Duodenal mucosa (tissue), 2 donors: ENCODE measurements at regions not wholly inside any gene's neighbourhood (a gene's known extent, or its start where the extent isn't known, plus 50 kb on each side); places are given as distances from the start of the nearest gene placed in this dataset.

ENCODE experiments used
- H3K27ac ChIP-seq: one replicate; pipeline ENCODE4 v1.7.0; 2013; ENCODE audit warnings: low read depth, low read length
- H3K27me3 ChIP-seq, 2 donors: one replicate each; pipeline ENCODE4 v1.7.0; 2013; ENCODE audit warnings: low read length in 2 of 2, control low read depth in 1 of 2; ENCODE audit not compliant: insufficient read depth in 2 of 2, control insufficient read depth in 1 of 2
- H3K36me3 ChIP-seq, 2 donors: one replicate each; pipeline ENCODE4 v1.7.0; 2013; ENCODE audit warnings: low read length in 2 of 2, control low read depth in 1 of 2; ENCODE audit not compliant: insufficient read depth in 2 of 2, control insufficient read depth in 1 of 2
- H3K4me1 ChIP-seq, 2 donors: one replicate each; pipeline ENCODE4 v1.7.0; 2013; ENCODE audit warnings: low read length in 2 of 2, control low read depth in 1 of 2; ENCODE audit not compliant: insufficient read depth in 2 of 2, control insufficient read depth in 1 of 2
- H3K4me3 ChIP-seq, 2 donors: one replicate each; pipeline ENCODE4 v1.7.0; 2013; ENCODE audit warnings: low read length in 2 of 2, low read depth in 1 of 2
- H3K9ac ChIP-seq, 2 donors: one replicate each; pipeline ENCODE4 v1.7.0; 2013; ENCODE audit warnings: low read length in 2 of 2, low read depth in 1 of 2
- H3K9me3 ChIP-seq, 2 donors: one replicate each; pipeline ENCODE4 v1.7.0; 2013; ENCODE audit warnings: low read length in 2 of 2, control low read depth in 1 of 2; ENCODE audit not compliant: control insufficient read depth in 1 of 2

DNA sequence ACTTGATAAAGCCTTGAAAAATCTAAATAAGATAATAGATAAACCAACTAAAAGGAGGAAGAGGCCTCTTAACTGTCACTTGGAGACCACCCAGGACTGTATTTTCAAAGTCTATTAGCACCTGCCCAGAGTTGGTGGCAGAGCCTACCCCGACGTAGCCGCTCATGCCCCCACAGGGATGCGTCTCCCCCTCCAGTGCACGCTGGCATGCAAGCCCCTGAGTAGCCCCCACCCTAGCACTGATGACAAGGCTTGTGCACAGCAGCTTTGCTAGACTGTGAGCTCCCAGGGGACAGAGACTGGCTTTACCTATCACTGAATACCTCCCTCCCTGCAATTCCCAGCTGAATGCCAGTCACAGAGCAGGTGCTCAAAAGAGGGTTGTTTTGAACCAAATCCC, 54.1 kb upstream of the HES1 start:
- Histone ChIP-seq H3K27ac (no peak overlapping the region), H3K4me1 (peaks cover 18 to 33% of the 10 kb centered on the region in 2 donors)

DNA sequence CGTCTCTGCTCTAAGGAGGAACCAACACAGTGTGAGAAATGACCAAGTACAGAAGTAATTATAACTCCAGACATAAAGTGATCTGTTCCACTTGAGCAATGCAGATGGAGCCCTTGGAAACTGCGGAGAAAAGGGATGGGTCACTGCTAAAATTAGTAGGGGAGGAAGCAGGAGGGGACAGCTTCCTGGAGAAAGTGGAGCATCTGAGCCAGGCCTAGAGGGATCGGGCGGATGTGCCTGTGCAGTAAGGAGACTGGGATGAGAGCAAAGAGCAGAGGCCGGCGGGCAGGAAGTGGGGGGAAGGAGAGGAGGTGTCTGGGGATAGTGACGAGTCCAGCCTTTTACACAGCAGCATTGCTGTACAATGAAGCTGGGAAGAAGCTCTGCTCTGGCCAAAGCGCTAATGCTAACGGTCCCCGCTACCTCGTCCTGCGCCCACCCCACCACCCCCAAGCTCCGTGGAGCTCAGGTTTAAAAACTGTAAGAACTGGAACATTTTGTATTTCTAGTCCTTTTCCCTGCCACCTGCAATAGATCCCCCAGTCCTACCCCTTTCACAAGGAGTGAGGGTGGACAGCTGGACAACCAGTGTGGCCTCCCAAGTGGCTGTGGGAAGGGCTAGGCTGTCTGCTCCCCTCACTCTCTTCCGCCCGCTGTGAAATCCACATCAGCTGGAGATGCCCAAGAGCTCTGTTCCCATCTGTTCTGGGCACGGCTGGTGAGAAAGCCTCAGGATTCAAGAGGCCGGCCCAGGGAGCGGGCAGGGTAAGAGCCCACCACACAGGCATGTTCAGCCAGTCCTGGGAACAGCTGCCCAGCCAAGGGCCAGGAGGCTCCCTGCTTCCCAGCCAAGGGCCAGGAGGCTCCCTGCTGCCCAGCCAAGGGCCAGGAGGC, 53.0 kb upstream of the HES1 start:
- H3K27ac ChIP-seq: no peak overlapping the region
- no peak overlapping the region for H3K4me3 ChIP-seq
- no peaks in the 10 kb centered on the region for H3K27me3 ChIP-seq
- peaks cover 18 to 44% of the 10 kb centered on the region in 2 donors for H3K4me1 ChIP-seq
- no peaks in the 10 kb centered on the region for H3K36me3 ChIP-seq
- no peaks in the 10 kb centered on the region for H3K9me3 ChIP-seq
- no peak overlapping the region for H3K9ac ChIP-seq

More for the DNA sequence above, 54.1 kb upstream of the HES1 start:
- no peak overlapping the region for H3K4me3 ChIP-seq
- no peaks in the 10 kb centered on the region for H3K9me3 ChIP-seq
- no peak overlapping the region for H3K9ac ChIP-seq
- H3K27me3 ChIP-seq: peaks cover 0 to 3% of the 10 kb centered on the region in 2 donors
- H3K36me3 ChIP-seq: no peaks in the 10 kb centered on the region

DNA sequence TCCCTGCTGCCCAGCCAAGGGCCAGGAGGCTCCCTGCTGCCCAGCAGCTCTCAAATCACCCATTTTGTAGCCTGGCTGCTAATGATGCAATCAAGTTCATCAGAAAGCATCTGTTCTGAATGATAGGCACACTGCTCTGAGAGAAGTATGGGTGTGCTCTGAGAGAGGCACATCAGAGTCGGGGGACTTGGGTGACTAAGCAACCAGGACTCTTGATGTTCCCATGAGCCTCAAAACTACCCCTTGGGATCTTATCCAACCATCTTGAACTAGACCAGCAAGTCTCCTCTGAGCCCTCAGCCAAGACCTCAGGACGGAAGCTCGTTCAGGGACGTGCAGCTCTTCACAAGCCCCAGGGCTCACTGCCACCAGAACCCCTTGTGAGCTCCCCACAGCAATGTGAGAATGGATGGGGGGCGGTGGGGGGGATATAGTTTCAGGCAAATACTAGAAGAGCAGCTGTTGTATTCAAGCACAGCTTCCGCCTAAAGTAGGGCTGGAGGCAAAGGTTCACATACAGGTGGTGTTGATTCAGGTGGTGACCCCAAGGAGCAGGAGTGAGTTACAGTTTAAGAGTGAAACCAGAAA, 52.2 kb upstream of the HES1 start:
- Histone ChIP-seq H3K4me3 (no peak overlapping the region), H3K27ac (no peak overlapping the region), H3K36me3 (no peaks in the 10 kb centered on the region), H3K27me3 (no peaks in the 10 kb centered on the region), H3K9ac (no peak overlapping the region), H3K9me3 (no peaks in the 10 kb centered on the region), H3K4me1 (peaks cover 18 to 44% of the 10 kb centered on the region in 2 donors)

DNA sequence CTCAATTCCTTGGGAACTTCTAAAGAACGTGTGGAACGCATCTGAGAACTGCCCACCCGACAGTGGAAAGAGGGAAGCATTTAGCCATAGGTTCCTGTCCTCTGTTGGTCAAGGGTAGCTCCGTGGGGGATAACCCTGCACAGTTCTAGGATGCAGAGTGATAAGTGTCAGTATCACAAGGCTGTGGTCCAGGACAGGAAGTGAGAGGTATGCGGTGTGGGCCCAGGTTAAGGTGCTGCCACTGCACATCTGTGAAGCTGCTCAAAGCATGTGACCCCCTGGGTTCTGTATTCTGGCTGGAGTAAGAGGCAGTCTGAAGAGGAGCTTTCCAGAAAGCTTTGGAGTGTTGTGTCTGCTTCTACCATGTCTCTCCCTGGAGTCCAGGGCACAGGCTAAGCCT, 51.7 kb upstream of the HES1 start:
- Histone ChIP-seq H3K9ac (no peak overlapping the region), H3K4me3 (no peak overlapping the region), H3K4me1 (peaks cover 18 to 46% of the 10 kb centered on the region in 2 donors), H3K27ac (no peak overlapping the region), H3K27me3 (no peaks in the 10 kb centered on the region), H3K36me3 (no peaks in the 10 kb centered on the region), H3K9me3 (no peaks in the 10 kb centered on the region)
